ENCODE measurements at regions not wholly inside any gene's neighbourhood (a gene's known extent, or its start where the extent isn't known, plus 50 kb on each side); places are given as distances from the start of the nearest gene placed in this dataset.

DNA sequence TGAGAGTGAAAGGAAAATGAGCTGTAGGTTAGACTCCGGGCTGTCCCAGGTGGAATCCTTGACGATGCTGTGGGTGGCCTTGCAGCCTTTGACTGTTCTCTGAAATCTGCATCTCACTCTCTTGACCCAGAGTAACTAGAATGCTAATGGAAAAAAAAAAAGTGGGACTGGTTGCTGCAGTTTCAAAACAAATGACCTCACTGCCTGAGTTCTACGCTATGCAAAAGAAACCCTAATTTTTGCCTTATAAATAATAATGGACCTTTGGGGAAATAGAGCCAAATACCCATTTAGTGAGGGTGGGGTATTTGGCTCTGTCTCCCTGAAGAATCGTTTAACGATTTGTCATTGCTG, 309.7 kb upstream of the C2CD4B start:
- DNase-seq, result no peak

DNA sequence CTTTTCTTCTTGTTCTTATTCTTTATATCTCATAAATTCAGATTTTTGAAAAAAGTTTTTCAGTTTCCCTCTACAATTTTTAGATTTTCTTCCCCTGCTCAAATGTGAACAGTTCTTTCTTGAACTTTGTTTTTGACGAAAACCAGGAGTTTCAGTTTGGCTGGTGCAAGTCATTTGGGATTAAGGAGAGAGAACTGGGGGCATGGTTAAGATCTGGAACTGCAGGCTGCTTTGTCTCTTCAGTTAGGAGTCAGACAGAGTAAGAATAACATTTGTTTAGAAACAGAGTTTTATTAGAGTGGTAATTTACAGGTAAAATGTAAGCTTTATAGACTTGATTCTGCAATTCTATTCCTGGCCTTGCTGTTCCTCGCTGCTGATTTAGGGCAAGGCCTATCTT, 310.5 kb upstream of the C2CD4B start:
- no peak for DNase-seq

DNA sequence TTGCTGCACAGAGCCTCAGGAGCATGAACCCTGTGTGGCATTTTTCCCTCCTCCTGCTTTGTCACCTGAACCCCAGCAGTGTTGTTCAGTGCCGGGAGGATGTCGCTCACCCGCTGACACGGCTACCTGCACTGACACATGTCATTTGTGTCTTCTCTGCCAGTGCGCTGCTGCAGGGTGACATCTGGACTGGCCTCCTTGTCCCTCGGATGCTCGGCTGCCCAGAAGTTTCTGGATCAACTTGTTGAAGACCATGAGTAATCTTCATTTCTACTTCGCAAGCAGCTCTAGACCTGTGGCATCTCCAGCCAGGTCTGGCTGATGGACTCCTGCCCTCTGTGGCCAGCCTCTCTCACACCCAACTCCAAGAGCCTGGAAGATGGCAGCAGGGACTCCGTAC, 311.1 kb upstream of the C2CD4B start:
- no peak for DNase-seq

DNA sequence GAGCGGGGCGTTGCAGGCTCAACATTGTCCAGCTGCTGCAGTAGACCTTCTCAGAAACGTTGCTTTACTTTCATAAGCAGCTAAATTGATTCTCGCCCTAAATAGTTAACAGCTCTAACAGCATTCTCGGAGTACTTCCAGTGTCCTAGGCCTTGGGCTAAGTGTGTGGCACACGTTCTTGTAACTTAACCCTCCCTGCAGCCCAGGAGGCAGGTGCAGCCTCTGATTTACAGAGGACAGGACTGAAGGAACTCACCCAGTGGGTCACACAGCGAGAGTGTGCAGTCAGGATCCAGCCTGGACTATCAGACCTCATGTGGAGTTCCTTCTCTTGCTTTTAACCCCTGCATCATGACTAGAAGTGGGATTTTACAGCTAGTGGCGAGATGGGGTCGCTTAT, 312.8 kb upstream of the C2CD4B start:
- no peak for DNase-seq

DNA sequence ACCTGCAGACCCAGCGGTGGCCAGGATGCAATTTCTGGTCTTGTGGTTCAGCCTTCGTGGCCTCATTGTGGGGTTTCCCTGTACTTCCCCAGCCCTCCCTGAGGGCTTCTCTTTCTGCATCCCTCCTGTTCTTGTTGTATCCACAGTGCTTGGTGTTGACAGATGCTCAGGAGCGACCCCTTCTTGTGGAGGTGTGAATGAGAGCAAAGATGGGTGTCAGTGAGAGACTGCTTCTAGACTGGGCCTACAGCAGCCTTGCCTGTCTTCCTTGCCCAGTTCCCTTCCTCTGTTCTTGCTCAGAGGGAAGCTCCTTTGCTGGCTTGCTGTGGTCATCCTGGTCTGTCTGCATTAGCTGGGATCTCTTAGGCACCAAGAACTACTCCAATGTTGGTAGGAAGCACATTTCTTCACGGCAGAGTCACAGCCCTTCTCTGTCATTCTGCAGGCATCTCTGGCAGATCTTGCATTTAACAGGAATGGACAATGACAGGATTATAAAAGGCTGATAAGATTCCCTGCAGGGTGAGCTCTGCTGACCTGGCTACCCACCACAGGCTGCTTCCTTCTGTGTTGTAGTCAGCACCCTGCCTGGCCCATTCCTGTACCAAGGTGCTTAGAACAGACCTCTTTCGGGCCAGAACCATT, 317.8 kb upstream of the C2CD4B start:
- peak; percentile 78 to 82 for DNase-seq

DNA sequence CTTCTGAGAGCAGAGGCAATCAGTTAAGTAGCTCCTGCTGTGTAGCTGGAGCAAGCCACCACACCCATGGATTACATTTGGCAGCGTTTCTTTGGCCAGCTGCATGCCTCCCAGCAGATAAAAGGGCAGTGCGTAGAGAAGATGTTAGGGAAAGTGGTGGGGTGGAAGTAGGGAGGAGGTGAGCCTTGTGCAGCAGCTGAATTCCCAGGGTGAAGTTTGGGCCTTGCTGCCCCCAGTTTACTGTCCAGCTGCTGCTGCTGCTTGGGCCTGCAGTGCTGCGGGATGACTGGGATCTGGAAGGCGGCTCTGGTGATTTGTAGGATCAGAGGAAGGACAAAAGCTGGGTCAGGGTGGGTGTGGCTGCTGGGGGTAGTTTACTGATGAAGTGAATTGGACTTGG, 318.7 kb upstream of the C2CD4B start:
- DNase-seq, result no peak

DNA sequence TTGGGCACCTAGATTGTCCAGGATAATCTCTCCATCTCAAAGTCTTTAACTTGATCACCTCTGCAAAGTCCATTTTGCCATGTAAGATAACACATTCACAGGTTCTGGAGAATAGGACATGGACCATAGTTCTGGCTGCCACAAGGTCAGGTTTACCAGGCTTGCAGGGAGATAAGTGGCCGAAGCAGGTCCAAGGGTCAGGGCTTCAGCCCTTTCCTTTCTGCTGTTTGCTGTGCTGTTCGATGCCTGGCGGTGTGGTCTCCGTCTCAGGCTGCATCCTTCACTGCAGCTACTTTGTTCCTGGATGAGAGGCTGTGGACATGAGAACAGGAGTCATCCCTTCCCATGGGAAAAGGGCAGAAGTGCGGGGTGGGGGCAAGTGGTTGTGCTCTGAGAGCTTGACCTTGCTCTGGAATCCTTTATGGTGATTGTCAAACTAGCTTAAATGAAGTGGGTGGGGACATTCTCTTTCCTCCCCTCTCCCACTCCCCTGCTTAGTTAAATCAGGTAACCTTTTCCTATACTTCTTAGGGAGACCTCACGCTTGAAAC, 320.2 kb upstream of the C2CD4B start:
- no peak for DNase-seq

DNA sequence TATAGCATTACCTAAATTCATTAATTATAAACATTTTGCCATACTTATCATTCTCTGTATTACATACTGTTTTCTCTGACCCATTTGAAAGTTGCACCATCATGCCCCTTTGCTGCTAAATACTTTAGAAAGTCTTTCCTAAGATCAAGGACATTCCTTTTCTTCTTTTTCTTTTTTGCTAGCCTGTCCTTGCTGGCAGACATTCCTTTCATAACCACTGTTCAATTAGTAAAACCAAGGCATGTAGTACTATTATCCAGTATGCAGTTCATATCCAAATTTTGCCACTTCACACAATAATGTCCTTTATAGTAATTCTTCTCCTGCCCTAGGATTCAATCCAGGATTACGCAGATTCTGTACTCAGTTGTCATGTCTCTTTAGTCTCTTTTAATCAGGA, 321.0 kb upstream of the C2CD4B start:
- no peak for DNase-seq

DNA sequence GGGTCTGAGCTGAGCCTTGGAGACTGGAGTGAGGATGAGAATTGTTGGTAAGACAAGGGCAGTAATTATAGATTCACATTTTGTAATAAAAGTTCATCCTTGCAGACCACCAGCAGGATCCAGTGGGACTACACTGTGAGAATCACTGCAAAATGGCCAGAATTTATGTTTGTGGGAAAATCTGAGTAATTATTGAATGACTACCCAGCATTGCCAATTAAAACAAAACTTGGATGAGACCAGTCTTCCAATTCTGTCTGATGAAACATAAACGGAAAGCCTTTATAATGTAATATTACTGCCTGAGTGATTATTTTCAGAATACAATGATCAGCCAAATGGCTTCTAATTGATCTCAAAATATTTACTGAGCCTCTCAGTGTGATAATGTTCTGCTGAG, 323.3 kb upstream of the C2CD4B start:
- DNase-seq, result no peak

DNA sequence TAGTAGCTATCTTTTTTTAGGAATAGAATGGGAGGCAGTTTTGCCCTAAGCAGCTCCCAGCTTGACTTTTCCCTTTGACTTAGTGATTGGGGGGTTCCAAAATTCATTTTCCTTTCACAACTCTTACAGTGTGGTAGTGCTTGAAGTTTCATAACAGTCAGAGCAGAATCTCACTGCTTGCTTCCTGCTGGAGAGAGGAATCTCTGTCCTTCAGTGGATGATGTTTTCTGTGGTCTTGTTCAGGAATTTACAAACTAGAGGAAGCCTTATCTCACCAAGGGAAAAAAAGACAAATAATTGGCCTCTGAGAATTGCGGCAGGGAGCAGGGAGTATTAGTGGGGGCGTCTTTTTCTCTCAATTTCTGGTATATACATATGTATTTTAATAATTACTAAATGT, 326.6 kb upstream of the C2CD4B start:
- no peak for DNase-seq

DNA sequence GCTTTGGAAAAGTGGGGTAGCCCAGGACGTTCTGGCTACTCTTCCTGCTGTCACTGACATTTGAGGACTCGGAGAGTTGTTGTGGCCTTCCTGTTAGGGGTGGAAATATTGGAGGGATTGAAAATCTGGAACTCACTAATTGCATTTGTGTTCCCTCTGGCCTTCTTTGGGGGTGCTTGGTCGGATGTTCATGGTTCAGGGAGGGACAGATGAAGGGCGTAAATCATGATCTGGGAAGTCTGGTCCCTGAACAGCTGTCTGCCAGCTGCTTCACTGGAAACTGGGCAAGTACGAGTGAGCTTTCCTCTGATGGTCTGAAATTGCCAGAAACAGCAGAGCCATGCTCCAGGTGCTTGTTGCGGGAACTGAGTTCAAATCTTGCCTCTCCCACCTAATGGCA, 327.8 kb upstream of the C2CD4B start:
- no peak for DNase-seq

DNA sequence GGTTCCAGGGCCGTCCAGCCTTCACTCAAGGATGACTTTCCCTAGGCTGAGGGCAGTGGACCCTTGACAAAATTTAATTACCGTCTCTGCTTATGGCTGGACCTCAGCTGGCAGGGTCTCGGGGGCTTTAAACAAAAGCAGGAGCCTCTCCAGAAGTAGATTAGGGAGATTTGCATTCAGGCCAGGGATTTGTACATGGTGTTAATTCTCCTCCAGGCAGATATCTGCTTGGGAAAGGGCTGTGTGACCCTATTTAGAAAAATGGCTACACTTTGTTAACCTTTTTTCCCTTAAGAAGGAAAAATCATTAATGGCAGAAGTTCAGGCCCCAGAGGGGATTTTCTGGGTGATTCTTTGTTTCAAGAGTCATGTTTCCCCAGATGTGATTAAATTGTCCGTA, 329.1 kb upstream of the C2CD4B start:
- DNase-seq, result no peak

DNA sequence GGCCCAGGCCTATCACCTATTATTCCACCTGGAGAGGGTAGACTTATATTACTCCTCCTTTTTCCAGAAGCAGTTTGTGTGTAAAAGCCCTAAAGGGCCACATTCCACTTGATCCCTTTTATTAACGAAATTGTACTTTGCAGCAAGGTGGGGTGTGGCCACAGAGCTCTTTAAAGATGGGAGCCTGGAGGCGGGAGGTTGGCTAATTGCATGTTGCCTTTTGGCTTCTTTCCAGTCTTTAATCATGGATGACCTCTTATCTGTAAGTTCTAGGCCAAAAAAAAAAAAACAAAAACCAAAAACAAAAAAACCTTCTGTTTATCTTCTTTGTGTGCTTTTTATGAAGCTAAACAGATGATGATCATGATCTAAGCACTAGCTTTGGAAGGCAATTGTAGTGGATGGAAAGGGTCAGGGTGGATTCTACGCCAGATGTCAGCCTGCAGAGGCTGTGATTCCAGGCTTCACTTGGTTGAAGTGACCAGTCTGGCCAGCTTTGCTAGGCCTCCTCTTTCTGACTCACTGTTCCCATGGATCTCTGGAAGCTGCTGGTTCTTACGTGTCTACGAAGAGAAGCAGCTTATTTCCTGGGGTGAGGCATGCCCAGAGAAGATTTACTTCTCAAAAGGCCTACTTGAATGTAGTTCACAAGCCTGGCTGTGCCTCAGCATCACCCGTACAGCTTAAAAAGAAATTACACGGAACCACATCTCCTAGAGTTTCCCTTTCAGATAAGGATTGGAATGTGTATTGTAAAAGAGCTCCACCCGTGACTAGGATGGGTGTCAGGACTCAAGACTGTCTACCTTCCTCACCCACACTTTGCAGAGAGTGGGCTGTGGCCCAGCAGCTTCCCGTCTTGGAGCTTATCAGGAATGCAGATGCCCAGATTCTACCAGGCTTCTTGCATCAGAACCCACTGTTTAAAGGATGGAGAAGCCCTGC, 330.9 kb upstream of the C2CD4B start:
- no peak for DNase-seq

DNA sequence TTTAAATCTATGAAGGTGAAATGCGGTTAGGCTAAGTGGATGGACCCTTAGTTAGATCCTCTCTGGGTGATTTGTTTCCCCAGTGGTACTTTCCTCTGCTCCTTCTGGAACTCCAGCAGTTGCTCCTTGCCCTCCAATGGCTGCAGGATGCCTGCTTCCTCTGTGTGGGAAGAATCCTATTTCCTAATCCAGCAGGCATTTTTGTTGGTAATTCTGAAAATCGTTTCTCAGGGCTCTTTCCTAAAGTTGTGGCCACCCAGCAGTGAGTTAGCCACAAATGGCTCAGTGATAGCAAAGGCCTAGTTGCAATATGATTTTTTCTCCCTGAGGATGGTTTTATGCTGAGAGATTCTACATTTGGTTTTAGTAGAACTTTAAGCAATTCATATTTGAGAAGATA, 332.3 kb upstream of the C2CD4B start:
- DNase-seq, result no peak

DNA sequence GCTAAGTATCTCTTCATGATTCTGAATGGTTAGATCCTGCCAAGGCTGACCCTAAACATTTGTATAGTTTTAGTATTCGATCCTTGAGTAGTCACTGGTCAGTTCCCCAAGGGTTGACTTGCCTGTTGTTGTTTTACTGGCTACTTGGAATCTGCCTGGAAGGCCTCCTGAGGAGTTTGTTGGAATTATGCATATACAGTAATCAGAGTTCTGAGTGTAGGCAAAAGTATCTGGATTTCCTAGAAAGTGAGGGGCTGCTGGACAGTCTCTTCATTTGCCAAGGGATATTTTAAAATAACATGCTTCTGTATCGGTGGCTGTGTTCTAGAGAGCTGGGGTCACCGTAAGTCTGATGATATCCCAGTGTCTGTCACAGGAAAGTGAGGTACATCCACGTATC, 333.2 kb upstream of the C2CD4B start:
- DNase-seq, result no peak

DNA sequence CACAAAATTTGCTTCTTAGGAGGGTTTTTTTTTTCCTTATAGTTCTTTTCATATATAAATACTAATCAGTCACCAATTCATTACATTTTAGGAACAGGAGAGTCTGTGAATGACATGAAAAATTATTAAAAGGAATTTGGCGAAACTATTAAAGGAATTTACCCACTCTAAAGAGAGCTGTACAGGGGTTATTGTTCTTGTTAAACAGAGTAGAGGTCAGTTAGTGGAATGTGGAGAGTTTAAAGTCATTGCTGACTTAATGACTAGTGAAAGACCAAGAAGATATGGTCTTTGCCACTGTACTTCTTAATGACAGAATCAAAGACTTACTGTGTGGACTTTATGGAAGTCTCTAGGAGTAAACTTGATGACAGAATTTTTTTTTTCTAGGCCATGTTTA, 333.6 kb upstream of the C2CD4B start:
- no peak for DNase-seq

DNA sequence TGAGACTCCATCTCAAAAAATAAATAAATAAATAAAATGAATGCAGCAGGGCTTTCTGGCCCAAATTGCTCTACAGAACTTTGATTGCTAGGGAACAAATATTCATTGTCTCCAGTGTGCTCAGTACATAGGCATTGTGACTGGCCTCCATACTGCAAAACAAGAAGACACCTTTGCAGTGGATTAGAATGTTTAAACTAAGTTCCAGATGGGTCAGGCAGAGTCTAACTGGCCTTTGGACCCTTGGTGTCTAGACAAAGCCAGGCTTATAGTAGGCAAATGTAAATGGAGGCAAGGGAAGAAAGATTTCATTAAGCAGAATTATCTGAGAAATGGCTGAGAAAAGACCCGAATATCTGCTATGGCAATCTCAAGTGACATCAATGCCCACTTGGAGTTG, 335.2 kb upstream of the C2CD4B start:
- no peak for DNase-seq

DNA sequence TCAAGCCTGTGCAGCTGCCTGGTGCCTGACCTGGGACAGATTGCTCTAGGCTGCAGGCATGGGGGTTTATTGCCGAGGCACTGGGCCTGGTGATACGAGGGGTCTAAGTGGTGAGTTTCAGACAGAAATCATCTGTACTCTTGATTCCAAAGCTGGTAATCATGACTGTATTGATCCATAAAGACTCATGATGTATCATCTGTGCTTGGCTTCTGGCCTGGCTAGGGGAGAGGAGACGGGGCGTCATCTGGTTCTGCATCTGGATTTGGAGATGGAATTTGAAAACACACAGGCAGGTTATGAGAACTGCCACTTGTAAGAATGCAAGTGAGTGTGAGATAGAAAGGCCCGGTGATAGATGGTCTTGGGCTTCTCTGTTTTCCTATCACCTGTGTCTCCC, 337.4 kb upstream of the C2CD4B start:
- no peak for DNase-seq

DNA sequence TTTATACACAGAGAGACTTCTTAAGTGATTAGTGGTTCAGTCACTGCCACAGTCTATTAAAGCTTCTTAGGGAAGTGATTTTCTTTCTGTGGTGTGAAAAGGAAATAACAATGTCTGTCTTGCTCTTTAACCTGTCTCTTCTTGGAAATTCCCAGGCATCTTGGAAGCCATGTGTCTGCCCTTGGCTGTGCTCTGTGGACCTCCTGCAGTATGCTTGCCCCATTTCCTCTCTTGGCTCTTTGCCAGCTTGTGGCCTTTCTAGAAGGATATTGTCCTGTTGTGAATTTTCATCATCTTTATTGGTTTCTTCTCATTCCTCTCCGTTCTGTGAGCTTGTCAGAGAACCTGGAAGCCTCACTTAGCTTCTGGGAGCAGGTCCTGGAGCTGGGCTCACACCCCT, 338.4 kb upstream of the C2CD4B start:
- peak in 1 of 2 donors; percentile 5 for DNase-seq

DNA sequence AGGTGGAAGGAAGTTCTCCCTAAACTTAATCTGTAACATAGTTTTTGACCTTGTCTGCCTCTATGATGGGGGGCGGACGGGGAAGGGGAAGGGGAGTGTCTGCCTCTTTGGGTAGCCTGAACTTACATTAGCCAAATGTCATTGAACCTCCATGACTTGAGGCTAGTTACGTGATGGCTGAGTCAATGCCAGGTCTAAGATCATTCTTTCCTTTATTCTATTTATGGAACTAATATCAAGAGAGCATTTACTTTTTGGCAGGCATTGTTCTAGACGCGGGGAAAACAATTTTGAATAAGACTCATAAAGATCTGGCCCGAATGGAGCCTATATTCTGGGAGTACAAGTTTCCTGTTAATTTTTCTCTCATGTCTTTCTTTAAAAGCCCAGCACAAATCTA, 340.7 kb upstream of the C2CD4B start:
- DNase-seq, result no peak

DNA sequence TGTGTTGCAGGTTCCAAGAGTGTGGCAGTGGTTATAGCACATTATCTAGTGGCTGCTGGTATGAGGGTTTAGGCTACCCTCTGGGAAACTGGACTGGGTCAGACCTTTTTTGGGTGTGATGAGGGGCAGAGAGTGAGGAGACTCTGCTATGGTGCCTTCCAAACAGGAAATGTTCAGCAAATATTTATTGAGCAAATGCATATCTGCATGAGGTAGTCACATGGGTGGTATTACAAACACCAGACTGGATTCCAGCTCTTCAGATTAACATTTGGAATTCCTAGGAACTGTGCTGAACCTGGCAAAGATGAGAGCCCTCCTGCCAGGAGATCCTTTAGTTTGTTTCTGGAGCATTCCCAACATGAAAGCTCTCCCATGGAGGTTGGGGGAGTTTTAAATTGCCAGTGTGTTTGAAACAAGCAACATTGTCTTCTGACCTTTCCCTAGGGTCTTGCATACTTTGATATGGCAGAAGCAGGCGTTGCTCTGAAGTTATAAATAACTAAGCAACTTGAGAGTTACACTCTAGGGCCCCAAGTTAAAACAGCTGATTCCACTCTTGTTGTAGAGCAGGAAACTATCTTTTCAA, 341.2 kb upstream of the C2CD4B start:
- no peak for DNase-seq

DNA sequence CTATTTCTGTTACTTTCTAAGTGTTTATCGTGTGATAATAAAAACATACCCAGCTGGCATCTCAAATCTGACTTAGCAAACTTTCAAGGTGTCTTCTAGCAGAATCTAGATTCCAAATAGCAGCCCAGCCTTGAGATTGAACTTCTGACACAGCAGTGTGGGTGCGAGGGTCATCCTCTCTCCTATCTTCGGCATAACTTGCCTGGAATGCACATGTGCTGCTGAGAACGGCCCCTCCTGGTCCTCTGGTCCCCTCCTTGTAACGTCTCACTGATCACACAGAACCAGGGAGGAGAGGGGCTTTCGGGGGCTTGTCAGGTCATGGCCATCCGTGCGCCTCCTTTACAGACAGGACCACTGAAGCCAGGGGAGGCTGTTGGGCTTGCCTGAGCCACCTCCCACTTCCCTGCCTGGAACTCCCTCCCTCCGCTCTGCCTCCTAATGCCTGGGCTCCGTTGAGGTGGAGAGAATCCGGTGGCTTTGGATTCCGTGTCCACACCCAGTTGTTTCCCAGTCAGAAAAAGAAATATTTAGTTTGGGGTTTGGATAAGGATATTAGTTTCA, 344.4 kb upstream of the C2CD4B start:
- DNase-seq, result no peak

DNA sequence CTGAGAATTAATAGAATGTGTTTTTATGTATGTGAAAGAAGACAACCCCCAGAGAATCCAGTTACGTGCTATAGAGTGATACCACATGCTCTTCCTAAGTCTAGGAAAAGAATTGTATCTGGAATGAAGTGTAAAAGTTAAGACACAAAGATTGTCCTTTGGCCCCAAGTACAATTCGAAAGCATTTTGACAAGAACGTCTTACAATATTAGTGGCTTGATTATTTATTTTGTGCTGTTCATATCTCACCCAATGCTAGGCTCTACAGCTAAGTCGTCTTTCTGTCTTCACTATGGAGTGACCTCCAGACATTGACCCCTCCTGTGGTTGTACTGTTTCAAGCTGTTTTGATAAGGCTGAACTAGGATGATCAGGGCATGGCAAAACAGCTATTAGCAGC, 345.7 kb upstream of the C2CD4B start:
- DNase-seq, result no peak

DNA sequence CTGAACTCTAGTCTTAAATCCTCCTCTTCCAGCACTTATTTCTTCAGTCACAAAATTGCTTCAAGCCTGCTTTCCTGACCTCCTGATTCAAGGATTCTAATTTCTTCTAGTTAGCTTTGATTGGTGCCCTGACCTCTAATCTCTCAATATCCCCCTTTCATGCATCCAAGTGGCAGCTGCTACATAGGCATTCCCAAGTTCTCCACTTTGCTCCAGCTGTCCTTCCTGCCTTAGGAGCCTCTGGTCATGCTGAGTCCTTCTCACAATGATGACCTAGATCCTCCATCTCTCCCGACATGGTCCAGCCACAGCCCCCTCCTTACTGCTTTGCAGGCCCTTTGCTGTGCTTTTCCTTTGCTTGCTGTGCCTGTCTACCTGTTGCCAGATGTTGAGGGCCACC, 347.8 kb upstream of the C2CD4B start:
- no peak for DNase-seq
